Left kidney (tissue), 1 donor: ENCODE measurements at regions not wholly inside any gene's neighbourhood (a gene's known extent, or its start where the extent isn't known, plus 50 kb on each side); places are given as distances from the start of the nearest gene placed in this dataset.
"Not testable (repeated sequence)": the region's sequence is repeated elsewhere in the genome, so short reads cannot be mapped to it uniquely, and the experiment has no call there.

Source experiments
- DNase-seq: peaks from one replicate; pipeline ENCODE4 v3.0.0-alpha.2; 2013

DNA sequence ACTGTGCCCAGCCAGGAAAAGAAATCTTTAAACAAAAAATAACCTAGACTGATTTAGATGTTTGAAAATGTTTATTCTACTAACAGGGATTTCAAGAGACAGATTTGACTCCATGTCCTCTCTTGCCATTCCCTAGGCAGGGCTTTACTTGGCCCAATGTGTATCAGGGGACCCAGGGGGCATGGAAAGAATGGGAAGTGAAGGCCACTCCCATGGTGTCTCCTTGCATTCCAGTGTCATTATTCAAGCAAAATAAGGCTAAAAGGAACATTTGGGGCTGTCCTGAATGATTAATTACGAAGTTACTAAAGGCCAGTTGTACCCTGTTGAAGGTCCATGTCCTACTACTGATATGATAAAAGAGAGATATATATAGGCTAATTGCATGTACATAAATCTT lies 151.9 kb upstream of the ATF7IP start:
- DNase-seq, result no peak

DNA sequence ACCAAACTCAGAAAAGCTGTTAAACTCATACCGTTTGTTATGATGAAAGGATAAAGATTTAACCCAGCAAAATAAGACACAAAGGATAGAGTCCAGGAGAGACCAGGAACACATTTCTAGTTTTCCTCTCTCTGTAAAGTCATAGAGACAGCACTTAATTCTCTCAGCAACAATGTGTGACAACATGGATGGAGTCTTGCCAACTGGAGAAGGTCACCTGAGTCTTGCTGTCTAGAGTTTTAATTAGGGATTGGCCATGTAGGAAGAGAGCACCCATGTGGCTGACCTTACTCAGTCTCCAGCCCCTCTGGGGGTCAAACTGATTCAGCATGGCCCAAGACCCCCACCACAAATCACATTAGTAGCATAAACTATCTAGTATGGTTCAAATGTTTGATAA lies 151.0 kb upstream of the ATF7IP start:
- no peak for DNase-seq

DNA sequence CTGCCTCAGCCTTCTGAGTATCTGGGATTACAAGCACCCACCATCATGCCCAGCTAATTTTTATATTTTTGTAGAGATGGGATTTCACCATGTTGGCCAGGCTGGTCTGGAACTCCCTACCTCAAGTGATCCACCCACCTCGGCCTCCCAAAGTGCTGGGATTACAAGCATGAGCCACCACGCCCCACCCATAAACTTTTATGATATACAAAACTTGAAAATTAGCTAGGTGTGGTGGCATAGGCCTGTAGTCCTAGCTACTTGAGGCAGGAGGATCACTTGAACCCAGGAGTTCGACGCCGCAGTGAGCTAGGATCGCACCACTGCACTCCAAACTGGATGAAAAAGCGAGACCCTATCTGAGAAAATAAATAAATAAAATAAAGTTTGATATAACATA lies 149.5 kb upstream of the ATF7IP start:
- DNase-seq, result not testable (repeated sequence)

DNA sequence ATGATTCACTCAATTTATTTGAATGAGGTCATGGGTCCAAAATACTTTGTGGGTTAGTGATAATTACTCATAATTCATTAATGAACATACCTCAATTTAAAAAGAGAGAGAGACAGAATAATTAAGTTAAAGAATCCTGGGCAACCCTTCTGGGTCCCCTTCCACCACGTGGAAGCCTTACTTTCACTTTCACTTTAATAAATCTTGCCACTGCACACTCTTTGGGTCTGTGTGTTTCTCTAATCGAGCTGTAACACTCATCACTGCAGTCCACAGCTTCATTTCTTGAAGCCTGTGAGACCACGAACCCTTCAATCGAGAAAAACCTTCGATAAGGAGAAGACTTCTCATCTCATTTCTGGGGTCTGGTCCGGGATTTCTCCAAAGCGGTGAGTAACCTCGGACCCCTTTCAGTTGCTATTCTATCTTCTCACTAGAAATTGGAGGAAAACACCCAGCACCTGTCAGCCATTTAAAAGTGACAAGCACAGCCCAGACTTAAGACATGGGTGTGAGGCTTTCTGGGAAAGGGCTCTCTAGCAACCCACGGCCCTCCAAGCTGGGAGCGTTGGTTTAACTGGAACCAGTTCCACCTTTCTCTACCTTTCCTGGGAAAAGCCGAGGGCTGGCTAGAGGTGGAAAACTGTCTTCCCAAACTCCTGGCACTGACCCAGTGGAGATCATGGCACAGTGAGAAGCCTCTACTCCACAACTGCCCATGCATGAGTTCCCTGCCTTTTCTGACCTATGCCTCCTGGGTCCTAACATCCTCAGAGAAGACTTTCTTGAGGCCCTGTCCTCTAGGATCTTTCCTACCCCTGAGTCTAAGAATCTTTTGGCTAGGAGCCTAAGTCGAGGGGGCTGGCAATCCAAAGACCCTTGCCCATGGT lies 148.8 kb upstream of the ATF7IP start:
- no peak for DNase-seq

DNA sequence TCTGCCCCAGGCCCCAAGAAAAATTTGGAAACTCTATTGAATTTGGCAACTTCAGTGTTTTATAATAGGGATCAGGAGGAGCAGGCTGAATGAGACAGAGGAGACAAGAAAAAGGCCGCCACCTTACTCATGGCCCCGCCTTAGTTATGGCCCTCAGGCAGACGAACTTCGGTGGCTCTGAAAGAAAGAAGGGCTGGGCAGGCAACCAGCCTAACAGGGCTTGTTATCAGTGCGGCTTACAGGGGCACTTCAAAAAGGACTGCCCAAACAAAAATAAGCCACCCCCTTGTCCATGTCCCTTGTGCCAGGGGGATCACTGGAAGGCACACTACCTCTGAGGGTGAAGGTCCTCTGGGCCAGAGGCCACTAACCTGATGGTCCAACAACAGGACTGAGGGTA lies 146.3 kb upstream of the ATF7IP start:
- no peak for DNase-seq

DNA sequence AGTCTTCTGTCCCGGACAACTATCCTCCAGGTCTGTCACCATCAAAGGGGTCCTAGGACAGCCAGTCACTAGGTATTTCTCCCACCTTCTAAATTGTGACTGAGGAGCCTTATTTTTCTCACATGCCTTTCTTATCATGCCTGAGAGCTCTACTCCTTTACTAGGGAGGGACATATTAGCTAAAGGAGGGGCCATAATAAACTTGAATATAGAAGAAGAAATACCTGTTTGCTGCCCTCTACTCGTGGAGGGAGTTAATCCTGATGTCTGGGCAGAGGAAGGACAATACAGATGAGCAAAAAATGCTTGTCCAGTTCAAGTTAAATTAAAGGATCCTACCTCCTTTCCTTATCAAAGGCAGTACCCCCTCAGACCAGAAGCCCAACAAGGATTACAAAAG lies 145.8 kb upstream of the ATF7IP start:
- not testable (repeated sequence) for DNase-seq

DNA sequence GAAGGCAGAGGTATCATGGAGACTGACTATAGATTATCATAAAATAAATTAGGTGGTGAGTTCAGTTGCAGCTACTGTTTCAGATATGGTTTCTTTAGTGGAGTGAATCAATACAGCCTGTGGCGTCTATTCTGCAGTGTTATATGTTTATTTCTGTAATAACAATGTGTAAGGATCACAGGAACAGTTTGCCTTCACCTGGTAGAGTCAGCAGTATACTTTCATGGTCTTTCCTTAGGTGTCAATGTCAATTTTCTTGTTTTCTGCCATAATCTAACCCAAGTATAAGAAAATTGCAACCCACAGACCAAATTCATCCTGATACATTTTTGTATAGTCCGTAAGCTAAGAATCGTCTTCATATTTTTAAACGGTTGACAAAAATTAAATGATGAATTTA lies 140.4 kb upstream of the ATF7IP start:
- DNase-seq, result no peak

DNA sequence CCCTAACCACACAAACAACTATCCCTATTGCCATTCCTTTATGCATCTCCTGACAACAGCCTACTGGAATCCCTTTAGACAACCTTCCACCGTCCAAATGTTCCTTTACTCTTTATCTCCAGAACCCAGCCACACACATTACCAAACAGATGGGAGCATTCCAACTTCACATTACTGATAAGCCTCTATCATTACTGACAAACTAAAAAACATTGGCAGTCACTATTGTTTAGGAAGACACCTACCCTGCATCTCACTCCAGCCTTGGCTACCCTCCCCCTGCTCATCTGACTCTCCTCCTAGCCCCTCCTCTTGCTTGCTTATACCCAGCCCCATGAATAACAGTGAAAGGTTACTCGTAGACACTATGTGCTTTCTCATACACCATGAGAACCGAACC lies 130.3 kb upstream of the ATF7IP start:
- DNase-seq, result not testable (repeated sequence)

DNA sequence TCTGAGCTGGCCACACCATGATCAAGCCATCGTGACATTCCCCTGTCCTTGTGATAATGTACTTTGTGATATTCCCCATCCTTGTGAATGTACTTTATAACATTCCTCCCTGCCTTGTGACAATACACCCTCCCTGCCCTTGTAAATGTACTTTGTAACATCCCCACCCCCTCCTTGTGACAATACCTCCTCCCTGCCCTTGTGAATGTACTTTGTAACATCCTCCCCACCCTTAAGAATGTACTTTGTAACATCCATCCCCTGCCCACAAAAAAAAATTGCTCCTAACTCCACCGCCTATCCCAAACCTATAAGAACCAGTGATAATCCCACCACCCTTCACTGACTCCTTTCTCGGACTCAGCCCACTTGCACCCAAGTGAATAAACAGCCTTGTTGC lies 128.8 kb upstream of the ATF7IP start:
- not testable (repeated sequence) for DNase-seq

DNA sequence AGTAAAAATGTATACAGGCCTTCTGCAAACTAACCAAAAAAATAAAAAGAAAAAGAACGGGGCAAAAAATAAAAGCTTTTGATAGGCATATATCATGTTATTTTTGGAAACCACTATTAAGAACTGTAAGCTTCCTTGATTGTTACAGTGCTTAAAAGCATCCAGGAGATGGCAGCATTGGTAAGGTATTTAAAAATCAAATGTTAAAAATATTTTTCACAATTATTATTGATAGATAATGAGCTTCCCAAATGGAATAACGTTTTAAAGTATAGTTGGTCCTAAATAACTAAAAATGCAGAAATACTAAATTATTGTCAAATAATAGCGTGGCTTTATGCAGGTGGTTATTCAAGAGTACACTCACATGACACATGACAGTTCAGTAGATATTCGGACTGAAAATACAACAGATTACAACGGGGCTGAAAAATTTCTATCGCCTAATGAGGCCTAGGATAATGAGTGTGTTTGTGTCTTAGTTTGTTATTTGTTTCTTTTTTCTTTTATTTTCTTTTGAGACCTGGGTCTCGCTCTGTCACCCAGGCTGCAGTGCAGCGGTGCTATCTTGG lies 127.2 kb upstream of the ATF7IP start:
- no peak for DNase-seq

DNA sequence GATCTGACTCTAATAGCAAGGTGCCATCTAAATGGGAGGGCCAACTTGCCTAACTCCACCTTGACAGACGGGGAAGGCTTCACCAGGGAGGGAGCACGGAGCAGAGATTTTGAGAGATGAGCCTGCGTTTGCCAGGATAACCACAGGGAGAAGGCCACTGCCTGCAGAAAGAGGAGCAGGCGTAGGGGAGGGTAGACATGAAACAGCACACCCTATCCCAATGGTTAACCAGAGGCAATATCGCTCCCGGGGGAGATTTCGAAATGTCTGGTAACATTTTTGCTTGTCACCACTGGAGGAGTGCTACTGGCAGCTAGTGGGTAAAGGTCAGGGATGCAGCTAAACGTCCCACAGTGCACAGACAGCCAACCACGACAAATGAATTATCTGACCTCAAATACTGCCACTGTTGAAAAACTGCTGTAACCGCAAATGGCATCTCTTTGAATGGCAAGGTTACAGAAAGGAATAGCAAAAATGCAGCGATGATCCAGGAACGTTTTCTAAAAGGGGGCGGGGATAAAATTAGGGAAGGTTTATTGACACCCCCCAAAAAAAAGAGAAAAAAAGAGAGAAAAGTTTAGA lies 126.0 kb upstream of the ATF7IP start:
- no peak for DNase-seq

DNA sequence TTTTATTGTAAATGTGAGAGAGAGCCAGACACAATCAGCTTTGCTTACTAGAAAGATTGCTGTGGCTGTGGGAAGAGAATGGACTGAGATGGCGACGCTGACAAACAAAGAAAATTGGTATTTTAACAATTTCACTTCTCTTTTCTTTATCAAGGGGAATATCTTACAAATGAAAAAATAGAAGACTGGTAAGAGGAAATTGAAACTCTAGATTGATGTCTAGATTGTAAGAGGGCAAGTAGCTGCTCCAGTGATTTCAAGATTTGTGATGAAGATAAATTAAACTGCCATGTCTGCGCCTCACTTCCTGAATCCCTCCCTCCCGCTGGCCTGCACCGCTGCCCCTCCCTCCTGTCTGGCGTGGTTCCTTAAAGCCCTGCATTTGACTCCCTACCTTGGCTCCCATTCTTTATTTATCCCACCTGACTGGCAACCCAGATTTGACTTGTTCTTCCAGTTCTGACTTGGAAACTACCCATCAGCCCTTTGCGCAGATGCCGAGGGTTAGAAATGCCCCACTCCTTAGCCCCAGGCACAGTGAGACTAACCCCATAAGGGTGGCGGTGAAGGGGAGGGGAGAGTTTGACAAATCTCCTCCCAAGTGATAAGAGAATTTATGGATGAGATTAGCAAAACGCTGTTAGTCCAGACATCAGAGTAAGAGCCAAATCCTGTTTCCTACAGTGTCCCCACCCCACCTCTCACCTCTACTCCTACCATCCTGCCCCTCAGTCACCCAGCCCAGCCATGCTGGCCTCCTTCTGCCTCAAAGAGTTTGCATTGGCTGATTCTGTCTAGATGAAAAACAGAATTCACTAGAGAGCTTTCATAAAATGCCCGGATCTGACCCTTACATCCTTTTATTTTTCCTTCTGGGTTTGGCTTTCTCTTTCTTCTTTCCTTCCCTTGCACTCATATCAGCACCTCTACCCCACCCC lies 125.3 kb upstream of the ATF7IP start:
- no peak for DNase-seq

DNA sequence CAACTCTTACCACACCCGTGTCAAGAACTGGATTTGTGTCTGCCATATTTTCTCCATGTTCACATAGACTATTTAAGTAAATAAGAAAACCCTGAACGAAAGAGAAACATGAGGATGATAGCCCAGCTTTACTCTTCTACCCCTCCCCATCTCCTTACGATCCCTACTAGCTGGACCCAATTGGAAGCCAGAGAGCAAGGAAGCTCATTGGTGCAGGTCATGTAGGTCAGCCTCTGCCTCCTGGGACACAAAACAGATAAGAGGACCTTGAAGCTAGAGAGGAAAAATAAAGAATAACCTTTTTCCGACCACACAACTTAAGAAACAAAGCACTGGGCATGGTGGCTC lies 124.6 kb upstream of the ATF7IP start:
- DNase-seq, result no peak

DNA sequence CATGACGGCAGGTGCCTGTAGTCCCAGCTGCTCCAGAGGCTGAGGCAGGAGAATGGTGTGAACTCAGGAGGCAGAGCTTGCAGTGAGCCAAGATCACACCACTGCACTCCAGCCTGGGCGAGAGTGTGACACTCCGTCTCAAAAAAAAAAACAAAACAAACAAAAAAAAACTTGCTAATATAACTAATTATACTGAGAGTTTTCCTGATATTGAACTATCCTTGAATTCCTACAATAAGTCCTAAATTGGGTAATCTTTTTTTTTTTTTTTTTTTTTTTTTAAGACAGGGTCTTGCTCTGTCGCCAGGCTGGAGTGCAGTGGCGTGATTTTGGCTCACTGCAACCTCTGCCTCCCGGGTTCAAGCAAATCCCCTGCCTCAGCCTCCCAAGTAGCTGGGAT lies 122.7 kb upstream of the ATF7IP start:
- not testable (repeated sequence) for DNase-seq

DNA sequence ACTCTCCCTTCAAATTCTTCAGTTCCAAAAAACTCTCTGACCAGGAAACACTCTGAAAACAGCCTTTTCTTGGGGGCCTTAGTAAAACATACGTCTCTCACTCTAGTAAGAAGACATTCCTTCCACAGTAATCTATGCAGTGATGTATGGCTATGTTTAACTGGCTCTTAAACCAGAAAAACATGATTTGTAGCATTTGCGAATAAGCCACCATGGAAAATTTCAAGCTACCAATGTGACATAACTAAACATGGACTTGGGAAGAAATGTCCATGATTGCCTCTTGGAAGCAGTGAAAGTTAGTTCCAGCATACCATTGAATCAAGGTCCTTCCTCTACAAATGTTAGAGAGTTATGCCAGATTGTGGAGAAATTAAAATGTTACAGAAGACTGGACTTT lies 121.5 kb upstream of the ATF7IP start:
- no peak for DNase-seq

DNA sequence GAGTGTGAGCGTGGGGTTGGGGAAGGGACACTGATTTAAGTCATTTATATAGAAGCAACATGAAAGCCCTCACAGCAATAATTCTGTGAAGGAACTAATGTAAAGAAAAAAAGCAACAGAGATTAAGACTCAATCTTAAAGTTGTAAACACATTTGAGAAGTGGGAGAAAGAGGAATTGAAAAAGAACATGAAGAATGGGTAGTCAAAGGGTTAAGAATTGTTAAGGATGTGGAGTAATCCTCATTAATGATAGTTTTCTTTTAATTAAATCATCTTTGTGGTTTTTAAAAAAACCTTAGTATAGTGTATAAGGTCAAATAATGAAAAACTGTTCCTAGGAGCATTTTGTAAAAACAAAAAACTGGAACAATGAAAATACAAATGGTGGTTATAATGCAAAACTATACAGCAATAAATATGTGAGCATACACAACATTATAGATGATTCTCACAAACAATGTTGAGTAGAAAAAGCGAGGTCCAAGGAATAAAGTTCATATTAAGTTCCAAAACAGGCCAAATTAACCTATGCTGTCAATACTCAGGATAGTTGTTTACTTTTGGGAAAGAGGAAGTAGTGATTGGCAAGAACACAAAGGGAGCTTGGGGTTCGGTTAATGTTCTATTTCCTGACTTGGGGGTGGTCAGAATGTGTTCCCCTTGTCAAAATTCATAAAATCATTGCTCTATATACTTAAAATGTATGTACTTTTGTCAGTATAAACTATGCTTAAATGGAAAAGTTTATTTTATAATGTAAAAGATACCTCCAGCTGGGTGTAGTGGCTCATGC lies 120.4 kb upstream of the ATF7IP start:
- DNase-seq, result no peak

DNA sequence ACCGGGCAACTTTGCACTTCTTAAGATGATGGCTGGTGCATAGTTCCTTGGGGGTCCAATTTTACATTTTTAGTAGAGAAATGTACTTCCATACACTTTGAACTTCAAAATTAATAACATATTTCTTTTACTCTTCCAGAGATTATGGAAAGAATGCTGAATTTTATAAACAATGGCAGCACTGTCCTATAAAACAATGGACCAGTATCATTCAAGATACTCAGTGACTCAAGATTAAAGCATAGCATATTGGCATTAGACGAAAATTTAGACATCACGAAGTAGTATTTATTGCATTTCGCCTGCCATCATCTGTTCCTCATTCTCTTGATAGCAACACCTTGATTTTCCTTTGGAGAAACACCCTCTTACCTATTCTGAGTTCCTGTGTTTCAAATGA lies 118.3 kb upstream of the ATF7IP start:
- DNase-seq, result no peak

DNA sequence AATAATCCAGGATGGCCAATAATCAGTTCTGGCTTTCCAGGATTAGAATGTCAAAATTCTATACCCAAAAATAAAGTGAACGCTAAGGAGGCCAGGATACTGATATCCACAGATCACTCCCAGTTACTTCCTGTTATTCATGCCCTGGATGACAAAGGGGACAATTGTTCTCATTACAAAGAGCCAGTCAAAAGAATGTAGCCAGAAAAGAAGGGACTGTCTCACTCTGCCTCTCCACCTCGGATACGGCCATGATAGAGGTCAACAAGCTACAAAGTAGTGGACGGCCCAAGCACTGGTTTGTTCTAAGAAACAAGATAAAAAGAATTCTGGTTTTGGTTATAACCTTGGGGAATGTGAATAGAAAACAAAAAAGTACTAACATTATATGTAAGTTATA lies 116.1 kb upstream of the ATF7IP start:
- no peak for DNase-seq

DNA sequence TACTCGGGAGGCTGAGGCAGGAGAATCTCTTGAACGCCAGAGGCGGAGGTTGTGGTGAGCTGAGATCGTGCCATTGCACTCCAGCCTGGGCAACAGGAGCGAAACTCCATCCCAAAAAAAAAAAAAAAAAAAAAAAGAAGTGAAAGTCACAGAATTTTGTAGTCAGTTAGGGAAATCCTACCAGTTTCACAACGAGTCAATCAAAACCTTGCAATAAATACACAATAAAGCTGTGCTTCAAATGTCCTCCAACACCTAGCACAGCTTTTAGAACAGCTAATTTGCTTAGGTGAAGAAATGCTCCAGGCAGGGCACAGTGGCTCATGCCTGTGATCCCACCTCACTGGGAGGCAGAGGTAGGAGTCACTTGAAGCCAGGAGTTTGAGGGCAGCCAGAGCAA lies 112.8 kb upstream of the ATF7IP start:
- no peak for DNase-seq

DNA sequence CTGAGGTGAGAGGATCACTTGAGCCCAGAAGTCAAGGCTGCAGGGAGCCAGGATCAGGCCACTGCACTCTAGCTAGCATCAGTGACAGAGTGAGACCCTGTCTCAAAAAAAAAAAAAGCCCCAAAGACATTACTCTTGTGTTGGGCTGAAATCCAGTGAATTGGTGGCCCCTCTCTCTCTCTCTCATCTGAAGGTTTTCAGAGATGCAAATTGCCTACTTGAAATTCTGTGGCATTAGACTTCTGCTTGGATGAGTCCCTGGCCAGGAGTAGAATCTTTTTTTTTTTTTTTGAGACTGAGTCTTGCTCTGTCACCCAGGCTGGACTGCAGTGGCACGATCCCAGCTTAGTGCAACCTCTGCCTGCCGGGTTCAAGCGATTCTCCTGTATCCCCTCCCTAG lies 112.0 kb upstream of the ATF7IP start:
- no peak for DNase-seq

DNA sequence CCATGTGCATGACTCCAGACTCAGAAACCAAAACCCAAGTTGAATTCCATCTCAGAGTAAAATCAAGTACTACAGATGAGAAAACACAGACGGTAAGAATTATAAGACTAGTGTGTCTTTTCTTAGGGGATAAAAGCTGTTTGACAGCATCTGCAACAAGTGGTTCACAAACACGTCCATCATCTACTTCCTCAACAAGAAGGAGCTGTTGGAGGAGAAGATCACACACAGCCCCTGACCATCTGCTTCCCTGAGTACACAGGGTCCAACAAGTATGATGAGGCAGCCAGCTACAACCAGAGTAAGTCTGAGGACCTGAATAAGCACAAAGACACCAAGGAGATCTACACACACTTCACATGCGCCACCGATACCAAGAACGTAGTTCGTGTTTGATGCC lies 110.7 kb upstream of the ATF7IP start:
- DNase-seq, result no peak

DNA sequence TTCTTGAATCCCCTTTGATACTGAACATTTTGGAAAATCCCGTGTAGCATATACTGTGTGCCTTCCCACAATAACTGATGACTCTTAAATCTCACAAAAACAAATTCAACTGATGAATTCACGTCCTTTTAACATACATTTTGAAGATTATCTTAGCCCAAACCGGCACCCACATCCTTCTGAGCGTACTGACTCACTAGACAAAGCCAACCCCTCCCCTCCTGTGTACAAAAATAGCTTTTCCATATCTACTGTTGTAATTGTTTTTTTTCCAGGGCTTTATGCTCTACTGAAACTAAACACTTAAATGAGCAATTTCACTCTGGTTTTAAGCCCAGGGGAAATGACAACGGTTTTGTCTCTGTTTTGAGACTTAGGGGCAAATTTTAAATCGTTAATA lies 109.4 kb upstream of the ATF7IP start:
- DNase-seq, result no peak
